NCI-H1417 (cell line): ENCODE measurements at regions not wholly inside any gene's neighbourhood (a gene's known extent, or its start where the extent isn't known, plus 50 kb on each side); places are given as distances from the start of the nearest gene placed in this dataset.

Experiments used
- DNase-seq, 3 experiments: peaks; one replicate each; lab custom pipeline; 2025; lab: John Stamatoyannopoulos, UW

DNA sequence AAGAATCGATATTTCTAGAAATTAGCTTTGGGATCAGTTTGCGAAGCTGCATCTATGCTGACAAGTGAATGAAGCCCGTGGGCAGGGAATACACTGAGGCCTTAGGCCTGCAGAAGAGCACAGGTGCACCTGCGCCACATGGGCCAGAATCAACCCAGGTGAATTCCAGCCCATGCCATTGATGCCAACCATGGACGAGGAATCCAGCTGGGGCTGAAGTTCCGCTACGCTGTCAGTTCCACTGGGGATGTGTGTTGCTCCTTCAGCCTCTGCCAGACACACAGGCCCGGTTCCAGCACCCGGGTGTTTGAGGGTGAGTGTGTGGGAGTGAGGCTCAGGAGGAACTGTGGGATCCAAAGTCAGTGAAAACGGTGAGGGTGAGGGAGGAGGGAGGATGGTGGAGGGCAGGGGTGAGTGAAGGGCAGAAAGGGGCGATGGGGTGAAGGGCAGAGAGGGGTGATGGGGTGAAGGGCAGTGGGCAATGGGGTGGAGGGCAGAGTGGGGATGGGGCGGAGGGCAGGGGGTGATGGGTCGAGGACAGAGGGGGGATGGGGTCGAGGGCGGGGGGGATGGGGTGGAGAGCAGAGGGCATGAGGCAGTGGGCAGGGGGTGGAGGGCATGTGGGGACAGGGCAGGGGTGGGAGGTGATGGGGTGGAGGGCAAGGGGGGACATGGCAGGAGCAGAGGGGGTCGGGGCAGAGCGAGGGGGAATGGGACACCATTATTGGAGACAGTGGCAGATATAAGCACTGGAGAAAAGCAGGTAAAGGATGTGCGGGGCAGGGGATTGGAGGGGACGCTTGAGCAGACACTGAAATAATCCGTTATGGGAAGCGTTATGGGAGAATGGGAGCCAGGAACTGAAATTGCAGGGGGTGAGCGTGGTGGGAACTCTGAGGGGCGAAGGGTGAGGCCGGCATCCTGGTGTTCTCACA, 931.6 kb downstream of the BRD1 start:
- no peak for DNase-seq

DNA sequence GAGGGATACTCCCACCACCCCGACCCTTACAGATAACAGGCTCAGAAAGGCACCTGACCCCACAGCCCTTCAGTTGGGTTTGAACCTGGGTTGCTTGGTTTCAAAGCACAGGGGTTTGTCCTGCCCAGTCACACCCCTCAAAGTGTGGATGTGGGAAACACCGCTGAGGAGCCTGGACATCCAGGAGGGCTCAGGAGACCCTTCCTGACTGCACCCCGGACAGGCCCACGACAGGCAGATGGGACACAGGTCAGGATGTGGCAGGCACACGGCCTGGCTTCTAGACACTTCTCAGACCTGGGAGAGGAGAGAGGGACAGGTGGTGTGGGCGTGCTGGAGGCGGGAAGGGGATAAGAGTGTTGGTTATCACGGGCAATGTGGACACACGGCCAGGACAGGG, 932.3 kb downstream of the BRD1 start:
- no peak for DNase-seq

DNA sequence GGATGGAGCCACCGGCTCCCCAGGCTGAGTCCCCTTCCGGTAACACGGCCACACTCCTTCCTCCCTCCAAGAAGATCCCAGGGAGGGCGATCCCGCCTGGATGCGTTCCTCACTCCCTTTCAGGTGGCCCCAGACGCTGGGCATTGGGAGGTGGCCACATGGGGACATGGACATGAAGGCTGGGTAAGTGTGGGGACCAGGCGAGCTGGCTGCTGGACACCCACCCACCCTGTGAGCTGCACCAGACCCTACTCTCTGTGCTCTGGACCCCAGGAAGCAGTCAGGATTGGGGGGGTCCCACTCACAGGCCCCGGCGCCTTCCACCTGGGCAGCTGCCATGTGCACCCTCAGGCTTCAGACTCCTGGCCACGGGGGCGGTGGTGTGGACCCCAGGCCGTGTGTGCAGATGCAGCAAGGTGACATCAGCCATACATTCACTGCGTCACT, 932.8 kb downstream of the BRD1 start:
- DNase-seq, result no peak

DNA sequence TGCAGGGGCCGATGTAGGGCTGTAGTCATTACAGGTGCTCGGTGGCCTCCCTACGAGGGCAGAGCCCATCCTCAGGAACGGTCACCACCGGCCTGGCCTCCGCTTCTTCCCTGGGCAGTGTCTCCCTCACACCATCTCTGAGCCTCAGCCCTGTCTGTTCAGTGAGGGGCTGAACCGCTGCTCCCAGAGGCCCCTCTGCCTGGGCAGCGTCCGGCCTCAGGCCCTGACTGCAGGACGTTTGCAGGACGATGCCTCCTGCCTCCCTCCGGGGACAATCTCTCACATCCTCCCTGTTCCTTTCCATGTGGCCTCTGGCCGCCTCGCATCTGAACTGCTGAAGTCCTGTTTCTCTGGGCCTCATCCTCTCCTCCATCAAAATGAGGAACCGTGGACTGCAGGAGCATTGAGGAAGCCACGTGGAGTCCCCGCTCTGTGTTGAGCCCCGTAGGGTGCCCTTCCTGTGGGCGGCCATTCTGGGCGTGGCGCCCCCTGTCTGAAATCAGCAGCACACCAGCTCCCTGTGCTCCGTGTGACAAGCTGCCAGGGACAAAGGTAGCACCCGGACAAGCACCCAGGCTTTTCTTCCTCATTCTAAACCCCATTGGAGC, 933.5 kb downstream of the BRD1 start:
- DNase-seq, result no peak

DNA sequence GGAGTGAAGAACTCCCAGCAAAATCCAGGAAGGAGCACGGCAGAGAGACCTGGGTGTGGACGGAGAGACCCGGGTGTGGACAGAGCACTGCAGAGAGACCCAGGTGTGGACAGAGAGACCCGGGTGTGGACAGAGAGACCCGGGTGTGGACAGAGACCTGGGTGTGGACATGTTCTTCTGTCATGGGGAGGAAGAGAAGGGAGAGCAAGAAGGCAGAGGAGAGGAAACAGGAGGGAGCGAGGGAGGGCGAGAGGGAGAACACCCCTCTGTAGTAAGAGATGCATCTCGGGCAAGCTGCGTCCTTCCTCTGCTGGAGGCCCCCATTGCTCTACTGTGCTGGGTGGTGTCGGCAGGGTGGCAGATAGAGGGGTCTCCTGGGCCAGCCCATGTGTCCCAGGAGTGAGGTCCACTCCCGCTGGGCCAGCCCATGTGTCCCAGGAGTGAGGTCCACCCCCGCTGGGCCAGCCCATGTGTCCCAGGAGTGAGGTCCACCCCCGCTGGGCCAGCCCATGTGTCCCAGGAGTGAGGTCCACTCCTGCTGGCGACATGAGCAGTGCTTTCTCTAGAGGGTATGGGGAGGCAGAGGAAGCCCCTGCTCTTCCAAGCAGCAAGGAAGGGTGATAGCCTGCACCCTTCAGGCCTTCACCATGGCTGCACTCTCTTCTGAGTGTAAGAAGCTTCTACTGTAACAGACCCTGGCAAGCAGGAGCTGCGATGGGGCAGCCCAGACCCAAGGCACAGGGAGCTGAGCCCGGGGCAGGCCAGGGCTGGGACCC, 934.2 kb downstream of the BRD1 start:
- no peak for DNase-seq

DNA sequence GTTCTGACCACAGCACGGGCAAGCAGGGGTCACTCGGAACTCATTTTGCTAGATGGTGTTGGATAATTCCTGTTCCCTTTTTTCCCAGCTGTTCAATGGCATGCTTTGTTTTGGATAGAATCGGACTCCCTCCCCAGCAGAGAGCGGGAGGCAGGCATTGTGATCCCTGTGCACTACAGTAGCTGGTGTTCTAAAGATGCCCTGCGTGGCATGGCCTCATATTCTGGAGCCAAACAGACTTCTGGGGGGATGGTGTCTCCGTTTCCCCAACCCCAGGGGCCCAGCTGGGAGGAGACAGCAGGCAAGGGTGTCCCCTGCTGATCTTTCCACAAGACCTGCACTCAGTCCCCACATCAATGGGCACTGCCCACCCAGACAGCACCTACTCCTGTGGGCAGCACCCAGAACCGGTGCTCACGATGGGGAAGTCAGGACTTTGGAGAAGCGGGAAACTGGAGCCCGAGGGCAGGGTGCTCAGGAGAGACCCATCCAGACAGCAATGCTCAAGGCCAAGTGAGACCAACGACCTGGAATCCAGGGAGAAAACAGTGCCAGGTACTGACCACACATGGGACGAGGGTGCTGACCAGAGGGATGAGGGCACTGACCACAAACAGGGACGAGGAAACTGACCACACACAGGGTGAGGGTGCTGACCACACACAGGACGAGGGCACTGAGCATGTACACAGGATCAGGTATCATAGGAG, 934.9 kb downstream of the BRD1 start:
- no peak for DNase-seq

DNA sequence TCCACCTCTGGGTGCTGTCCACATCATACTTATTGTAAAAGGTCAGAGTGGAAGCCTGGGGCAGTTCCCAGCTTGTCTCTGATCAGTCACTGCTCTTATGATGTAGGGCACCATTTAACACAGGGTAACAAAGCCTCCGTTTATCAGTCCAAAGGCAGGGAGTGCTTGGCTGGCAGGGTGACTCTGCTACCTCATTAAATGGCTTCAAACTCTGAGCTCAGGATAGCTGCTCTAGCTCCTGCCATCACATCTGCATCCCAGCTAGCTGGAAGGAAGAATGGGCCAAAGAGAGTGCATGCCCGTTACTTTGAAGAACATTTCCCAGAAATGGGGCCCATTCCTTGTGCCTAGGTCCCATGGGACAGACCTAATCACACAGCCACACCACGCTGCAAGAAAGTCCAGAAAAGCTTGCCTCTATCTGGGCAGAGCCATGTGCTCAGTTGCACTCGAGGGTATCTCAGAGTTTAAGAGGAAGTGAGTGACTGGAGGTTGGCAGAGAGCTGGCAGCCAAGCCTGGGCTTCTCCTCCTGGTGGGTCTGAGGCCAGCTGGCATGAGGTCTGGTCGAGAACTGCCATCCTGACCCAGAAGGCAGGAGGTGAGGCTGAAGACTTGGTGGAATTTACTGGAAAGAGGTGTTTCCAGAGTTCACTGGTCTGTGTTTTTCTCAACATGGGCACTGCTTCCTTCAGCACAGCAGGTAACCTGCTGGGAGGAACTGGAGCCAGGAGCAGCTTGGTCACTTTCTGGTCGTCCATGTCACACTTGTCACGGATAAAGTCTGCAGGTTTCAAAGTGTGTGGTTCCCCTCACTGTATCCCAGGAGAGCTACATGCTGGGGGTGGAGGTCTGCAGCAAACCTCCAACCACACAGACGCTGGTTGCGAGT, 935.7 kb downstream of the BRD1 start:
- DNase-seq, result no peak

DNA sequence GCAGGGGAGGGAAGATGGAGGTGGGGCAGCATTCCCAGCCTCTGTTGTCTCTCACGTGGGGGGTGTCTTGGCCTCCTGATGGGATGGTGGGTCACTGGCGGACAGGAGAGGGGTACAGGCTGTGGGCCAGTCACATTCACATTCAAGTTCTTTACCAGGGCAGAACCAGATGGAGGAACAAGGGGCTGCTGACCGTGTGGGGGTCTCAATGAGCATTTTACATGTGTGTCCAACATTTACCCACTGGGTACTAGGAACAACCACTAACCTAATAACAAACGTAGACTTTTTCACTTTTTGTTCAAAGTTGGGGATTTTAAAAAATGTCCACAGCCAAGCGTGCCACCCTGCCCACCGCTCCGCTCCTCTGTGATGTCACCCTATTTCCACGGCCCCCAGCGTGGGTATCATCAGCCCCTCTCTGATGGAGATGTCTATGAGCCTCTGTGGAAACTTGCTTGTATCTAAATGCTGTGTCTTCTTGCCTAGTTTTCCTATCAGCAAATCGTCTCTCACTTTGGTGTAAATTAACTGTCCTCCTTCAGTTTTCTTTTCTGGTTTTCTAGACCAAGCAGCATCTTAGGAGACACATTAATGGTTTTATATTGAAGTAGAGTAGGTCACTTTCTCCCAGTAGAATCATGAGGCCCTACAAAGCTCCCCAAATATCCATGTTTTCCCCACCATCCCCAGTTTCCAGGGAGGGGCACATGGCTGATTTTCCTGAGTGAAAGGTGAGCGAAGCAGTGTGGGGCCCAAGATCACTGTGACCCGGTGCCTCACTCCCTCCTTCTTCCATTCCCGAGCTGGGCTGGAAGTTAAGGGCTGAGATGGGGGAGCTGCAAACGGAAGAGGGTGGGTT, 936.7 kb downstream of the BRD1 start:
- no peak for DNase-seq

DNA sequence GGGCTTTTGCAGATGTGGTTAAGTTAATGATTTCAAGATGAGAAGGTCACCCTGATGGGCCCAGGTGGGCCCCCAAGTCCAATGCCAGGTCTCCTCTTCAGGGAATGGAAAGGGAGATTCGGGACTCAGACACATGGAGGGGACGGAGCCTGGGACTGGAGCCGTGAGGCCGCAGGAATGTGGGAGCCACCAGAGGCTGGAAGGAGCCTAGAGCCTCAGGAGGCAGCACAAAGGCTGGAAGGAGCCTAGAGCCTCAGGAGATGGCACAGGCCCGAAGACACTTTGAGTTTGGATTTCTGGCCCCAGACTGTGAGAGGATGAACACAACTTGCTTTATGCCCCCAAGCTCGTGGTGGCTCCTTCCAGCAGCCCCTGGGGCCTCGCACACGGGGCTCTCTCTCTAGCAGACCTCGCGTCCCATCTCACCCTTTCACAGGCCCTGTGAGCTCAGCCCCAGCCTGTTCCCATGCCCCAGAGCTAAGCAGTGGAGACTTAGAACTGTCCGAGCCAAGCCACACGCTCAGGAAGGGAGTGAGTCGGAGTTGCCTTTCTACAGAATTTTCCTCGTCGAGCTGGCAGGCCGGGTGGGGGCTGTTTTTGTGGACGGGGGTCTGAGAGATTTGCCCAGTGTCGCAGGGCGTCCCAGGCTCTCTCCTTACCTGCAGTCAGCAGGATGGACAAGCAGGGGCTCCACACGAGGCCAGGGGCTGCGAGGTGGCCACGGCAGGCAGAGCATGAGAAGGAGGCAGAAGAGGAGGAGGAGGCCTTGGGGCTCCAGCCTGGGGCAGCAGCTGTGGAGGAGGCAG, 937.6 kb downstream of the BRD1 start:
- DNase-seq, result no peak

DNA sequence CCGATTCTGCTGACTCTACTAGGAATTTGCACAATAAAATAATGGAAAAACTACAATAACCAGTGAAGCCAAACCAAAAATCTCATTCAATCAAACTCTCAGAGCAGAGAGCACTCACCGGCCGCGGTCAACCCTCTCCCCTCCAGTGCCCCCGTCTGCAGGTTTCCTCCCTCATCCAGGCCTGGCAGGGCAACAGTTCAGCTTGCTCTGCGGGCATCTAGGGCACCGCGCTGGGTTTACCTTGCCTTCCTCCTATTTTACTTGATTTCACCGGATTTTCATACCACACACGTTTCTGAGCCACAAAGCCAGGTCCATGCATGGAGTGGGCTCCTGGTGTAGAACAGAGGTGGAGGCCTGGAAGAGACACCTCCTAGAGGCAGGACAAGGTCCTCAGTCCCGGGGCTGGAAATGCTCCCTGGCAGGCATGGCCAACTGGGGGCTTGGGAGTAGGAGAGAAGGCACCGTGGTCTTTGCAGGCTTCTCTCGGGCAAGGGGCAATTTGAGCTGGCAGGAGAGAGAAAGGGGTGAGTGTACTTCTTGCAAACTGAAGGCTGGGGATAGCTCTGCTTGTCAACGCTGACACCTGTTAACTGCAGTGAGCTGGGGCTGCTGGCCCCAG, 938.4 kb downstream of the BRD1 start:
- DNase-seq, result no peak

DNA sequence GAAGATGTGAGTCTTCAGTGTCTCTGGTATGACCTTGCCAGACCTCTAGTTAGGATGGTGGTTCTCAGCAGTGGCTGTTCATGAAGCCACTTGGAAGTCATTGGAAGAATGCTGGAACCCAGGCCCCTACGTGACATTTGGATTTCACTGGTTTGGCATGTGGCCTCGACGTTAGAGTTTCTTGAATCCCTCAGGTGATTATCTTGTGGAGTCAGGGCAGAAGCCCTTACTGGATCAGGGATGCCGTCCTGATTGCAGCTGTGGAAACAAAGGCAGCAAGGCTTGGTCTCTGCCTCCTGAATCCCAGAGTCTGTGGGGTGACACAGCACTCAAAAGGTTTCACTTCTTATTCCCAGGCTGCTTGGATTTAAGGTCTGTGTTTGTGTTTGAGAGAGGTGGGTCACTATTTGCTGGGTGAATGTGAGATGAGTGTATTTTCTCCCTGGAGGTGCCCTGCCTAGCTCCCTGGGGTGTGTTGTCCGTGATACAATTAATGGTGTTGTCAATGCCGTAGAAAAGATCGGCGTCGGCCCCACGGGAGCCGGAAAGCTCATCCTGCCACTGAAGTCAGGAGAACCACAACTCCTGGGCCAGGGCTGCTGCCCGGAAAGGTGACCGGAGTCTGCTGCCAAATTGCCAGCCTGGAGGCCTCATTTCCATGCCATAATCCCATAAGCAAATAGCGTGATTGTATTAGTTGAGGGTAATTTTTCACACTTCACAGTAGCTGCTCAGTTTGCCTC, 939.0 kb downstream of the BRD1 start:
- no peak for DNase-seq

DNA sequence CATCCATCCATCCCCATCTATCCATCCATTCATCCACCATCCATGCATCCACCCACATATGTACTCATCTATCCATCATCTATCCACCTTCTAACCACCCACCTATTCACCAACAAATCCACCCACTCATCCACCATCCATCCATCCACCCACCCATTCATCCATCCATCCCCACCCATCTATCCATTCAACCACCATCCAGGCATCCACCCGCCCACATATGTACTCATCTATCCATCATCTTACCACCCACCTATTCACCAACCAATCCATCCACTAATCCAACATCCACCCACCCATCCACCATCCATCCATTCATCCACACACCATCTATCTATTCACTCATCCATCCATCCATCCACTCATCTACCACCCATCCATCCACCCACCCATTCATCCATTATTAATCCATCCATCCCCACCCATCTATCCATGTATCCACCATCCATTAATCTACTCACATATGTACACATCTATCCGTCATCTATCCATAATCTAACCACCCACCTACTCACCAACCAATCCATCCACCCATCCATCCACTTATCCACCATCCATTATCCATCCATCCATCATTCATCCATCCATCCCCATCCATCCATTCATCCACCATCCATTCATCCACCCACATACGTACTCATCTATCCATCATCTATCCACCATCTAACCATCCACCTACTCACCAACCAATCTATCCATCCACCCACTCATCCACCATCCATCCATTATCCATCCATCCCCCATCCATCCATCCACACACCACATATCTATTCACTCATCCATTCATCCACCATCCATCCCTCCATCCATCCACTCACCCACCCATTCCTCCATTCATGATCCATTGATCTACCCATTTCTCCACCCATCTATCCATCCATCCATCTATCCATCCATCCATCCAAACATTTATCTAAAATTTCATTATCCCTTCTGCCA, 940.0 kb downstream of the BRD1 start:
- no peak for DNase-seq

DNA sequence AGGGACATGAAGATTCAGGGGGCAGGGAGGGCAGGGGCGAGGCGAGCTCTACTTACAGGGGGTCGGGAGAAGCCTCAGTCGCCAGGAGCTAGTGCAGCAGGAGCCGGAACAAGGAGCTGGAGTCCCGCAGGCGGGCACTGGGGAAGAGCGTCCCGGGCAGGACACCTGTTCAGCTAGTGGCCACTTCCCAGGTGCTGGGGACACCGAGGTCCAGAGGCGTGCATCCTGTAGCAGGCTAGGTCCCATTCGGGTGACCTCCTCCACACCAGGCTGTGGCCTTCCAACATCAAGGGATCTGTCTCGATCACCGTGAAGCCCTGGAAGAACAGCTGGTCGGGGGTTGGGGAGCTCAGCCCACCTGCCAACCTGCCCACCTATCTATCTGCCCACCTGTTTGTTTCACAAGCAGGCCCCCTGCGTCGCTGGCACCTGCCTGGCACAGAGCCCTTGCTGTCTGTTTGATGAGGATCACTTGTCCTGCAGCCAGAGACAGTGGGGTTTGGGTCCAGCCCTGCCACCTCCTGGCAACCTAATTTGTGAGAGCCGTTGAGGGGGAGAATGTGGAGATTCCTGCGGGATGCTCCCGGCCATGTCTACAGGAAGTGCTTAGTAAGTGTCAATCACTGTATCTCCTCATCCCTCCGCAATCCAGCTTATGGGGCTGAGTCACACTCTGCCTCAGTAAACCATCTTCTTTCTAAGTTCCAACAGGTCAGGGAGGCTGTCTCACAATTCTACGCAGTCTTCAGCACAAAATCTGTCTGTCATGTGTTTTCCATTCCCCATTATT, 940.9 kb downstream of the BRD1 start:
- DNase-seq, result no peak

DNA sequence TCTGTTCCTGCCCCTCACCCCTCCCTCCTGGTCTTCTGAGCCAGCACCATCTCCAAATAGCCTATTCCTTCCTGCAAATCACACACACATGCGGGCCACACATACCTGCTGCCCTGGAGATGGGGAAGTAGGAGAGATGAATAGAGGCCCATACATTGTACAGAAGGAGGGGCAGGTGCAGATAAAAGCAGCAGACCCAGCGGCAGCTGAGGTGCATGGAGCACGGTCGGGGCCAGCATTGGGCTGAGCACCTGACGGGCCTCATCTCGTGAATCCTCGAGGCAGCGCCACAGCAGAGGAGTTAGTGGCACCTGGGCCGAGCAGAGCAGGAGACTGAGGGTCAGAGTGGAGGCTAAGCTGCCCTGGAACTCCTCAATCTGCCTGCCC, 941.8 kb downstream of the BRD1 start:
- DNase-seq, result no peak

DNA sequence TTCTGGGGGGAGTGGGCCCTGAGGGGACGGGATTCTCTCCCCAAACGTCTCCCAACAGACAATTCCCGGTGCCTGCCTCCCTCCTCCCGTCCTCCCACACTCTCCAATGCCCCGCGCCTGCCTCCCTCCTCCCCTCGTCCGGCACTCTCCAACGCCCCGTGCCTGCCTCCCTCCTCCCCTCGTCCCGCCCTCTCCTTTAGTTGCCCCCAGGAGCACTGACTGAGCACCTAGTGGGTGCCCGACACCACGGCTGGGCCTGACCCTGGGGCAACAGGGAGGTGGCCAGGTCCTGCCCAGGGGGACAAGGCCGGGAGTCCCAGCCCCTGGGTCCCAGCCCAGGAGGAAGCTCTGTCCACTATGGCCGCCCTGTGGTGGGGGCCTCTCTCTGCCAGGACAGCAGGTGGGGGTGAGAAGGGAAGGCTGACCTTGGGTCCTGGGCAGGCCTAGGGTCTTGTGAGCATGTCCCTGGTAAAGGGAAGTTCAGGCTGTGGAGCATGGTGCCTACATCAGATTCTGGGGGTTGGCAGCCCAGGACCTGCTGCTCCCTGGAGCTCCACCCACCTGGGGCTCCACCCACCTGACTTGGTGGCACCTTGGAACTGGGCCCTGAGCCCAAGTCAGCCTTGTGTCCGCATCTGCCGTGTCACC, 942.3 kb downstream of the BRD1 start:
- DNase-seq, result no peak

DNA sequence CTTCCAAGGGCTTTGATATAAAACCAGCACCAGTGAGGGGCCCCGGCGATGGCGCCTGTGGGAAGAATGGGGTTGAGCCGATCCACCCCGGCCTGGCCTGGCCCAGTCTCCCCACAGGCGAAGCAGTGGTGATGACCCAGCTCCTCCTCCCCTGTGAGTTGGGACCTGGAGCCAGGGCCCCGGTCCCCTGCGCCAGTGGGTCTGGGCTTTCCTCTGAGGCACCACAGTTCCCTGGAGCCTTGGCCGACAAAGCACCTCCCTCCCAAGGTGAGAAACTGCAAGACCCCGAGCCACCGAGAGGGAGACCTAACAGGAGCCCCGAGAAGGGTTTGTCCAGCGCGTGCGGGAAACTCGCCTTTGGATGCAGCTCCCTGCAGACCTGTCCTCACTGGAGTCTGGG, 942.9 kb downstream of the BRD1 start:
- no peak for DNase-seq
